OCI-LY3 (cell line): ENCODE measurements at regions not wholly inside any gene's neighbourhood (a gene's known extent, or its start where the extent isn't known, plus 50 kb on each side); places are given as distances from the start of the nearest gene placed in this dataset.

Experiments
- CTCF ChIP-seq: fragments of 200-600, 300-600 bp; sonication (generic); IDR thresholded peaks from 2 replicates; pipeline ENCODE4 v1.5.1; 2014; ENCODE audit warnings: antibody characterized with exemption, low read length, low read depth
- EZH2phosphoT487 ChIP-seq: fragments of 200-600 bp; shearing (Covaris generic); IDR thresholded peaks from 2 replicates; pipeline ENCODE4 v1.6.1; 2018; ENCODE audit warnings: antibody characterized with exemption, mixed run types, low read depth

- no peak for TF ChIP-seq CTCF
- TF ChIP-seq EZH2phosphoT487, result no peak
These were observed 113.5 kb upstream of the IGLL5 start for GRCh38 chr22:22773979-22774604.
